ENCODE measurements at regions not wholly inside any gene's neighbourhood (a gene's known extent, or its start where the extent isn't known, plus 50 kb on each side); places are given as distances from the start of the nearest gene placed in this dataset.

DNA sequence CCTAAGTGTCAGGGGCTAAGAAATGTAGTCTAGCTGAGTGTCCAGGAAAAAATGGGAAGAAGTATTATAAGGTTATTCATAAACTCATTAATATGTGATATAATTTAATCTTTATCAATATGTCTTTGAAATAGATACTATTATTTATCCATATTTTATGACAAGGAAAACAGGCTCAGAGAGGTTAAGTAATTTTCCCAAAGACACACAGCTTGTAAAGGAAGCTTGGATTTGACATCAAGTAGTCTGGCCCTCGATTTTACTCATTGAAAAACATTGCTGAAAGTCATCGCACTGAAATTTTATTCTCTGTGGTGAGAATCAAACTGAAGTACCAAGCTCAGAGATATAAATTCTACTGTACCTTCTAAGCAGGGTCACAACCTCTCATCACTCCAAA, 276.9 kb downstream of the MSX2 start:
- Histone ChIP-seq H3K27ac (ENCODE audit: low read depth, low read length, poor library complexity, severe bottlenecking) (no peak overlapping the region), H3K9me3 (ENCODE audit: low read depth, low read length, poor library complexity, severe bottlenecking) (no peaks in the 10 kb centered on the region), H3K4me1 (ENCODE audit: insufficient read depth, low read length, poor library complexity, severe bottlenecking) (no peaks in the 10 kb centered on the region), H3K36me3 (ENCODE audit: insufficient read depth, low read length, poor library complexity, severe bottlenecking) (no peaks in the 10 kb centered on the region), H3K4me3 (ENCODE audit: low read depth, low read length, poor library complexity, severe bottlenecking) (no peak overlapping the region), H3K27me3 (replicated peaks; ENCODE audit: insufficient read depth, low read depth, low read length, poor library complexity) (no peaks in the 10 kb centered on the region)
- CTCF ChIA-PET = no interaction called here
- no peak for TF ChIP-seq EZH2 (IDR thresholded peaks at IDR 0.05; ENCODE audit: borderline replicate concordance, low read depth, low read length, poor library complexity, severe bottlenecking)
- TF ChIP-seq, protein P1, sequence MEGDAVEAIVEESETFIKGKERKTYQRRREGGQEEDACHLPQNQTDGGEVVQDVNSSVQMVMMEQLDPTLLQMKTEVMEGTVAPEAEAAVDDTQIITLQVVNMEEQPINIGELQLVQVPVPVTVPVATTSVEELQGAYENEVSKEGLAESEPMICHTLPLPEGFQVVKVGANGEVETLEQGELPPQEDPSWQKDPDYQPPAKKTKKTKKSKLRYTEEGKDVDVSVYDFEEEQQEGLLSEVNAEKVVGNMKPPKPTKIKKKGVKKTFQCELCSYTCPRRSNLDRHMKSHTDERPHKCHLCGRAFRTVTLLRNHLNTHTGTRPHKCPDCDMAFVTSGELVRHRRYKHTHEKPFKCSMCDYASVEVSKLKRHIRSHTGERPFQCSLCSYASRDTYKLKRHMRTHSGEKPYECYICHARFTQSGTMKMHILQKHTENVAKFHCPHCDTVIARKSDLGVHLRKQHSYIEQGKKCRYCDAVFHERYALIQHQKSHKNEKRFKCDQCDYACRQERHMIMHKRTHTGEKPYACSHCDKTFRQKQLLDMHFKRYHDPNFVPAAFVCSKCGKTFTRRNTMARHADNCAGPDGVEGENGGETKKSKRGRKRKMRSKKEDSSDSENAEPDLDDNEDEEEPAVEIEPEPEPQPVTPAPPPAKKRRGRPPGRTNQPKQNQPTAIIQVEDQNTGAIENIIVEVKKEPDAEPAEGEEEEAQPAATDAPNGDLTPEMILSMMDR (conservative IDR thresholded peaks at IDR 0.05; ENCODE audit: low read depth, low read length) = no peak
- intact Hi-C loops (cut with micrococcal nuclease; ENCODE audit: unreplicated experiment) = no loop called here
- POLR2A ChIA-PET (ENCODE audit: low non-redundant PET) = interaction anchor here (0.6 kb wide), 1 partner anchor 25 kb away, joined by 3 read pairs; no protein-coding TSS in a partner anchor
- DNase-seq (ENCODE audit: low spot score) = no peak
- no TSS peak for BruUV-seq (replicated peaks)

DNA sequence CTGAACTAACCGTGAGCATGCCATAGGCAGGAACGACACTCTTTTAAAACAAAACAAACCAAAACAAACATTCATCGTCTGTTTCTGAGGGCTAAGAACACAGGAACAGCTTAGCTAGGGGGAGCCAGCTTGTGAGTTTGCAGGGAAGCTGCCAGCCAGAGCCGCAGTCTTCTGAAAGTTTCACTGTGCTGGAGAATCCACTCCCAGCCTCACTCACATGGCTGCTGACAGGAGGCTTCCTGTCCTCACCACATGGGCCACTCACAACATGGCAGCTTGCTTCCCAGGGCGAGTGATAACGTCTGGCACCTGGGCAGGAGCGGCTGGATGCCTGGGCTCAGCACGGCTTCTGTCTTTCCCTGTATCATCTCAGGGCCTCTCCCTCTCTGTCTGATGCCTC, 275.2 kb downstream of the MSX2 start:
- TF ChIP-seq, protein P1 (conservative IDR thresholded peaks at IDR 0.05; ENCODE audit: low read depth, low read length) = no peak
- no peak for TF ChIP-seq EZH2 (IDR thresholded peaks at IDR 0.05; ENCODE audit: borderline replicate concordance, low read depth, low read length, poor library complexity, severe bottlenecking)
- no TSS peak for BruUV-seq (replicated peaks)
- Histone ChIP-seq H3K27ac (ENCODE audit: low read depth, low read length, poor library complexity, severe bottlenecking) (no peak overlapping the region), H3K9me3 (ENCODE audit: low read depth, low read length, poor library complexity, severe bottlenecking) (no peaks in the 10 kb centered on the region), H3K4me1 (ENCODE audit: insufficient read depth, low read length, poor library complexity, severe bottlenecking) (no peaks in the 10 kb centered on the region), H3K27me3 (replicated peaks; ENCODE audit: insufficient read depth, low read depth, low read length, poor library complexity) (no peaks in the 10 kb centered on the region), H3K4me3 (ENCODE audit: low read depth, low read length, poor library complexity, severe bottlenecking) (no peak overlapping the region), H3K36me3 (ENCODE audit: insufficient read depth, low read length, poor library complexity, severe bottlenecking) (no peaks in the 10 kb centered on the region)
- intact Hi-C loops (cut with micrococcal nuclease; ENCODE audit: unreplicated experiment) = no loop called here
- CTCF ChIA-PET = no interaction called here
- POLR2A ChIA-PET (ENCODE audit: low non-redundant PET) = no interaction called here
- DNase-seq (ENCODE audit: low spot score) = no peak

DNA sequence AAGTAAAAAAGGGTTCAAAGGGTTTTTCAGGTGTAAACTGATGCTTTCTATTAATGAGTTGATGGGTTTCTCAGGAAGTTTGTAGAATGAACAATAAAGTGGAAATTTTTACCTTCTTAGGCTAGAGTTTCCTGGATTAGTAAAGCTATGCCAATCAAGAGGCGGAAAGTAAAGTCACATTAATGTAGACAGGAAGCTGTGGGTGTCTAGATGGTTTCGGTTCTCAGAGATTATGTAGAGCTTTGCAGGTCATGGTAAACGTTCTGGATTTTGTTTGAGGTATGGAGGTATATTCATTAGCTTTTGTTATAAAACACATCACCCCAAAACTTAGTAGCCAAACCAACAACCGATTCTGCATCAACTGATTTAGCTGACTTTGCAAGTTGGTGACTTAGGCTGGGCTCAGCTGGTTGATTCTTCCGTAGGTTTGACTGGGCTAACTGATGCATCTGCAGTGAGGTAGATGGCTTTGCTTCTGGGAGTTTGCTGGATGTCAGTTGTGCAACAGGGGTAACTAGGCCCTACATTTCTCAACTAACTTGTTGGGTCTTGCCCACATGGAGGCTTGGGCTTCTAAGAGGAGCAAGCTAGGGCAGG, 273.8 kb downstream of the MSX2 start:
- Histone ChIP-seq H3K9me3 (ENCODE audit: low read depth, low read length, poor library complexity, severe bottlenecking) (no peaks in the 10 kb centered on the region), H3K36me3 (ENCODE audit: insufficient read depth, low read length, poor library complexity, severe bottlenecking) (no peaks in the 10 kb centered on the region), H3K4me3 (ENCODE audit: low read depth, low read length, poor library complexity, severe bottlenecking) (no peak overlapping the region), H3K27ac (ENCODE audit: low read depth, low read length, poor library complexity, severe bottlenecking) (no peak overlapping the region), H3K4me1 (ENCODE audit: insufficient read depth, low read length, poor library complexity, severe bottlenecking) (no peaks in the 10 kb centered on the region), H3K27me3 (replicated peaks; ENCODE audit: insufficient read depth, low read depth, low read length, poor library complexity) (no peaks in the 10 kb centered on the region)
- CTCF ChIA-PET = no interaction called here
- no peak for TF ChIP-seq EZH2 (IDR thresholded peaks at IDR 0.05; ENCODE audit: borderline replicate concordance, low read depth, low read length, poor library complexity, severe bottlenecking)
- TF ChIP-seq, protein P1 (conservative IDR thresholded peaks at IDR 0.05; ENCODE audit: low read depth, low read length) = no peak
- POLR2A ChIA-PET (ENCODE audit: low non-redundant PET) = no interaction called here
- BruUV-seq (replicated peaks) = no TSS peak
- DNase-seq (ENCODE audit: low spot score) = no peak
- intact Hi-C loops (cut with micrococcal nuclease; ENCODE audit: unreplicated experiment) = no loop called here

All from A673 (cell line).